ENCODE measurements at regions not wholly inside any gene's neighbourhood (a gene's known extent, or its start where the extent isn't known, plus 50 kb on each side); places are given as distances from the start of the nearest gene placed in this dataset.

GRCh38 chr1:47692196-47692595 is 254.4 kb downstream of the FOXD2 start:
- no peak overlapping the region for H3K4me3 ChIP-seq (ENCODE audit: low read depth in 1 of 5, low read length in 5 of 5)
- no peaks in the 10 kb centered on the region for H3K9me3 ChIP-seq (ENCODE audit: control insufficient read depth in 5 of 5, low read length in 5 of 5)
- H3K36me3 ChIP-seq (ENCODE audit: control insufficient read depth in 5 of 5, insufficient read depth in 5 of 5, low read length in 5 of 5), result no peaks in the 10 kb centered on the region
- no peaks in the 10 kb centered on the region for H3K4me1 ChIP-seq (ENCODE audit: control insufficient read depth in 5 of 5, insufficient read depth in 5 of 5, low read length in 5 of 5)
- H3K27ac ChIP-seq (ENCODE audit: low read depth, low read length), result no peak overlapping the region
- no peak overlapping the region for H3K9ac ChIP-seq (ENCODE audit: low read length in 5 of 5)
- H3K27me3 ChIP-seq (ENCODE audit: control insufficient read depth in 5 of 5, insufficient read depth in 4 of 5, low read length in 5 of 5), result peaks cover 15 to 21% (median 16%) of the 10 kb centered on the region in 5 donors

- H3K27me3 ChIP-seq (ENCODE audit: control insufficient read depth in 5 of 5, insufficient read depth in 4 of 5, low read length in 5 of 5), result peaks cover 10 to 15% (median 12%) of the 10 kb centered on the region in 5 donors
- H3K4me3 ChIP-seq (ENCODE audit: low read depth in 1 of 5, low read length in 5 of 5), result no peak overlapping the region
- H3K4me1 ChIP-seq (ENCODE audit: control insufficient read depth in 5 of 5, insufficient read depth in 5 of 5, low read length in 5 of 5), result no peaks in the 10 kb centered on the region
- no peaks in the 10 kb centered on the region for H3K36me3 ChIP-seq (ENCODE audit: control insufficient read depth in 5 of 5, insufficient read depth in 5 of 5, low read length in 5 of 5)
- no peak overlapping the region for H3K9ac ChIP-seq (ENCODE audit: low read length in 5 of 5)
- no peaks in the 10 kb centered on the region for H3K9me3 ChIP-seq (ENCODE audit: control insufficient read depth in 5 of 5, low read length in 5 of 5)
- H3K27ac ChIP-seq (ENCODE audit: low read depth, low read length), result no peak overlapping the region
Measured at GRCh38 chr1:47693115-47693514, 255.3 kb downstream of the FOXD2 start.

DNA sequence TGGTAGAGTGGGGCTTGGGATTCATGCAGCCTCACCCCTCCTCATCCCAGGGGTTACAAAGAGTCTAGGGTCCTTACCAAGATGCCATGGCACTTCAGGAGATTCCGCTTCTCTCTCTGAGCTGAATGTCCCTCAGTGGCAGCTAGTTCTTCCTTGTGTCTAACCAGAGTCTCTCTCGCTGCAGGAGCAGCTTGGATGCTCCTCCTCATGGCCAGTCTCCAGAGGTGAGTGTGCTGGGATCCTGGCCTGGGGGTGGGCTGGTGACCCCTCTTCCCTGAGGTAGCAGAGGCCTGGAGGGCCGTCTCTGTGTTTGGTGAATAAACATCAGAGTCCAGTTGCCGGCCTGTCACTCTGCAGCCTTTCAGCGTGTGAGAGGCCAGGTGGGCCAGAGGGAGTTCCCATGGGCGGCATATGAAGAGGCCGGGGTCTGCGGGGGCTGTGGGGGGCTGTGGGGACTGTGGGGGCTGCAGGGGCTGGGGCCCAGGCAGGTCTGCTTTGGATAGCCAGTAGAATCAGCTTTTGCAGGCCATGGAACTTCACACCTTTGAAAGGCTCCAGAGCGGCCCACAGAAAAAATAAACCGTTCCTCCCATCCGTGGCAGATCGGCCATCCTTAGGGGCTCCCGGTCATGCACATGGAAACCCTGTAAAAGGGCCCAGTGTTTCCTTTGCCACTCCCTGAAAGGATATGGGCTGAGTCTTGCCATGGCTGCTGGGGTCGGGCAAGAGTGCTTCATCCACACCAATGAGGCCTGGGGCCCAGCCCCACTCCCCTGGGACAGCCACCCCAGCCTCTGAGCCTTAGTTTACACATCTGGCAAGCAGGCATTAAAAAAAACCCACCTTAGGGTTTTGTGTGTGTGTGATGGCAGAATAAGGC is 256.4 kb downstream of the FOXD2 start:
- no peak overlapping the region for H3K9ac ChIP-seq (ENCODE audit: low read length in 5 of 5)
- H3K4me1 ChIP-seq (ENCODE audit: control insufficient read depth in 5 of 5, insufficient read depth in 5 of 5, low read length in 5 of 5), result no peaks in the 10 kb centered on the region
- peaks cover 2 to 7% (median 4%) of the 10 kb centered on the region in 5 donors for H3K27me3 ChIP-seq (ENCODE audit: control insufficient read depth in 5 of 5, insufficient read depth in 4 of 5, low read length in 5 of 5)
- H3K4me3 ChIP-seq (ENCODE audit: low read depth in 1 of 5, low read length in 5 of 5), result no peak overlapping the region
- no peaks in the 10 kb centered on the region for H3K36me3 ChIP-seq (ENCODE audit: control insufficient read depth in 5 of 5, insufficient read depth in 5 of 5, low read length in 5 of 5)
- no peaks in the 10 kb centered on the region for H3K9me3 ChIP-seq (ENCODE audit: control insufficient read depth in 5 of 5, low read length in 5 of 5)
- no peak overlapping the region for H3K27ac ChIP-seq (ENCODE audit: low read depth, low read length)

- Histone ChIP-seq H3K4me1 (ENCODE audit: control insufficient read depth in 5 of 5, insufficient read depth in 5 of 5, low read length in 5 of 5) (no peaks in the 10 kb centered on the region), H3K36me3 (ENCODE audit: control insufficient read depth in 5 of 5, insufficient read depth in 5 of 5, low read length in 5 of 5) (no peaks in the 10 kb centered on the region), H3K27ac (ENCODE audit: low read depth, low read length) (no peak overlapping the region), H3K9me3 (ENCODE audit: control insufficient read depth in 5 of 5, low read length in 5 of 5) (no peaks in the 10 kb centered on the region), H3K27me3 (ENCODE audit: control insufficient read depth in 5 of 5, insufficient read depth in 4 of 5, low read length in 5 of 5) (peaks cover 0 to 4% (median 3%) of the 10 kb centered on the region in 5 donors), H3K4me3 (ENCODE audit: low read depth in 1 of 5, low read length in 5 of 5) (no peak overlapping the region), H3K9ac (ENCODE audit: low read length in 5 of 5) (no peak overlapping the region)
Measured at GRCh38 chr1:47696404-47696736, 258.5 kb downstream of the FOXD2 start.

DNA sequence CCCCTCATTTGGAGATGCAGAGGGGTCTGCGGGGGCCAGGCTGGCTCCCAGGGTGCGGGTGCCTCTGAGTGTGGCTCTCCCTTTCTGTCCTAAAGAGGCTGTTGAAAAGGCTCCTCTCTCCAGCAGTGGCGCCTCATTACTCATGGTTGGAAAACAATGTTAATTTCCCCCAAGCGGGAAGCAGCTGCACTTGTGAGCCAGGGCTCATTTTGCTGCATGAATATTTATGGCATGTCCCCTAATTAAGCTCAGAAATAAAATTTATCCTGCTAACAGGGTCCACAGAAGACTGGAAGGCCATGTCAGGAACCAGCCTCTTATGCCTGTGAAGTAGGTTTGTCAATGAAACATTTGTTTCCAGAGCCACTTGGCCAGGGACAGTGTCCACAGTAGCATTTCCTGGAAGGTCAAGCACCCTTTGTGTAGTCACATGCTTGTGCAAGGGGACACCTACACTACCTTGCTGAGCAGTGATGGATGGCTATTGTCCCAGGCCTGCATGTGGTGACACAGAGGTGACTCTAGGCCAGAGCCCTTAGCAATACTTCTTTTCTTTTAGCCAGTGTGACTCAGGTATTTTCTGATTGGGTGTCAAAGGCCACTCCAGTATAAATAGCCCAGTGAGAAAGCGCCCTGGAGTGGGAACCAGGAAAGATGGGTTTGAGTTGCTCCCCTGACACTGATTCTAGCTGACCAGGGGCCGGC is 259.0 kb downstream of the FOXD2 start:
- no peak overlapping the region for H3K27ac ChIP-seq (ENCODE audit: low read depth, low read length)
- no peak overlapping the region for H3K4me3 ChIP-seq (ENCODE audit: low read depth in 1 of 5, low read length in 5 of 5)
- no peak overlapping the region for H3K9ac ChIP-seq (ENCODE audit: low read length in 5 of 5)
- no peaks in the 10 kb centered on the region for H3K36me3 ChIP-seq (ENCODE audit: control insufficient read depth in 5 of 5, insufficient read depth in 5 of 5, low read length in 5 of 5)
- H3K9me3 ChIP-seq (ENCODE audit: control insufficient read depth in 5 of 5, low read length in 5 of 5), result no peaks in the 10 kb centered on the region
- H3K4me1 ChIP-seq (ENCODE audit: control insufficient read depth in 5 of 5, insufficient read depth in 5 of 5, low read length in 5 of 5), result peaks cover 0 to under 1% (median 0%) of the 10 kb centered on the region in 5 donors
- H3K27me3 ChIP-seq (ENCODE audit: control insufficient read depth in 5 of 5, insufficient read depth in 4 of 5, low read length in 5 of 5), result peaks cover 0 to 4% (median 3%) of the 10 kb centered on the region in 5 donors

DNA sequence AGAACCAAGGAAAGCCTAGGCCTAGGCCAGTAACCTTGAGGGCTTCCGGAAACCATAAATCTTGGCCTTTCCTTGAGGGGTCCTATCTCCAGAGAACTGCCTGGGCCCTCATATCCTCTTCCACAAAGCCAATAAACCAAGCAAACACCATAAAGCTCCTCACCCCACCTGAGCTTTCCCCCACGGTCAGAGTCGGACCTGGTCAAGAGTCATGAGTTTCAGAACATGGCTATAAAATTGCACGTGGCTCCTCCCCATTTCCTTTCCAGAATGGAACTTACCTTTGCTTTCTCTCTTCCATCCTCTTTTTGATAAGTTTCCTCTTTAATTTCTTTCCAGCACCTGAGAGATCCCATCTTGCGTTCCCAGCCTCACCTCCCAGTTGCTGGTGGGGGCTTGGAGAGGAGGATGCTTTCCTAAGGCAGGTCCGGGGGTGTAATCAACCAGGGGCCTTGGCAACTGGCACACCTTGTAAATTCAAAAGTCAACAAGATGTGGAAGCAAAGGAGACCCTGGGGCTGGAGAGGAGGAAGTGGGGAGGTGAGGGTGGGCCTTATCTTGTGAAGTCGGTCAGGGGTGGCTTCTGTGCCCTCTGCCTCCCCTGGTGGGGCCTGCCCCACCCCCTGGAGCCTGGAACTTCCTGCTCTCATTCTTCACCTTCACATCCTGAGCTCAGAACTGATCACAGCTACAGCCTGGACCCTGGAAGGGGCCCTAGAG is 259.9 kb downstream of the FOXD2 start:
- Histone ChIP-seq H3K36me3 (ENCODE audit: control insufficient read depth in 5 of 5, insufficient read depth in 5 of 5, low read length in 5 of 5) (no peaks in the 10 kb centered on the region), H3K27ac (ENCODE audit: low read depth, low read length) (no peak overlapping the region), H3K9me3 (ENCODE audit: control insufficient read depth in 5 of 5, low read length in 5 of 5) (no peaks in the 10 kb centered on the region), H3K4me1 (ENCODE audit: control insufficient read depth in 5 of 5, insufficient read depth in 5 of 5, low read length in 5 of 5) (peaks cover 0 to 4% (median 0%) of the 10 kb centered on the region in 5 donors), H3K4me3 (ENCODE audit: low read depth in 1 of 5, low read length in 5 of 5) (no peak overlapping the region), H3K27me3 (ENCODE audit: control insufficient read depth in 5 of 5, insufficient read depth in 4 of 5, low read length in 5 of 5) (peaks cover 0 to 7% (median 3%) of the 10 kb centered on the region in 5 donors), H3K9ac (ENCODE audit: low read length in 5 of 5) (no peak overlapping the region)

DNA sequence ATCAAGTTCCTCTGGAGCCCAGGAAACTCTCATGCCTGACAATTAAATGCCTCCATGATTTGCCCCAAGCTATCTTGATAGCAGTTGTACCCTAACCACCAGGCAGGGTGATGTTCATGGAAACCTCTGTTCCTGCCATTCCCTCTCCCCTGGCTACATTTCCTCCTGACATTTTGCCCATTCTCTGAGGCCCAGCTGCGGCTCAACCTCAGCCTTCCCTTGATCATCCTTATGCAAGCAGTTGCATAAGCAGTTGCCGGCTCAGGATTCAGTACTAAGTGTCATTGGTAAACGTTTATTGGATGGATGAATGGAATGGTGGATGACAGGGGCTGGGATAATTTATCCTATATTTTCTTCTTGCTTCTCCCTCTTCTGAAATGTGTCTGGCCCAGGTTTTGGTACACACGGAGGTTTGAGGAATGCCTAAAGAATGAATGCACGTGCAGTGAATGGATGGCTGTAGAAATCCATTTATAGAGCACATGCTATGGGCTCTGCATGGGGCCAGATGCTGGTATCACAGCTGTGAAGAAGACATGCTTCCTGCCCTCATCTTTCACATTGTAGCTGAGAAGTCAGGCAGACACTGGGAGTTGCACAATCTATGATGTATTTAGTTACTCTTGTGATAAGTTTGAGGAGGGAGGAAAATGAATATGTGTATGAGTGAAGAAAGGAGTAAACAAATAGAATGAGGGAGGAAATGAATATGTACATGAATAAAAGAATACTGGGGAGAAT is 261.8 kb downstream of the FOXD2 start:
- H3K9ac ChIP-seq (ENCODE audit: low read length in 5 of 5), result no peak overlapping the region
- H3K36me3 ChIP-seq (ENCODE audit: control insufficient read depth in 5 of 5, insufficient read depth in 5 of 5, low read length in 5 of 5), result no peaks in the 10 kb centered on the region
- no peak overlapping the region for H3K4me3 ChIP-seq (ENCODE audit: low read depth in 1 of 5, low read length in 5 of 5)
- H3K27me3 ChIP-seq (ENCODE audit: control insufficient read depth in 5 of 5, insufficient read depth in 4 of 5, low read length in 5 of 5), result peaks cover 0 to 5% (median 0%) of the 10 kb centered on the region in 5 donors
- no peak overlapping the region for H3K27ac ChIP-seq (ENCODE audit: low read depth, low read length)
- H3K4me1 ChIP-seq (ENCODE audit: control insufficient read depth in 5 of 5, insufficient read depth in 5 of 5, low read length in 5 of 5), result peaks cover 0 to 9% (median 4%) of the 10 kb centered on the region in 5 donors
- H3K9me3 ChIP-seq (ENCODE audit: control insufficient read depth in 5 of 5, low read length in 5 of 5), result no peaks in the 10 kb centered on the region

- no peaks in the 10 kb centered on the region for H3K9me3 ChIP-seq (ENCODE audit: control insufficient read depth in 5 of 5, low read length in 5 of 5)
- H3K4me3 ChIP-seq (ENCODE audit: low read depth in 1 of 5, low read length in 5 of 5), result no peak overlapping the region
- H3K4me1 ChIP-seq (ENCODE audit: control insufficient read depth in 5 of 5, insufficient read depth in 5 of 5, low read length in 5 of 5), result peaks cover 0 to 16% (median 7%) of the 10 kb centered on the region in 5 donors
- no peaks in the 10 kb centered on the region for H3K36me3 ChIP-seq (ENCODE audit: control insufficient read depth in 5 of 5, insufficient read depth in 5 of 5, low read length in 5 of 5)
- H3K27ac ChIP-seq (ENCODE audit: low read depth, low read length), result no peak overlapping the region
- H3K9ac ChIP-seq (ENCODE audit: low read length in 5 of 5), result no peak overlapping the region
- peaks cover 3 to 15% (median 10%) of the 10 kb centered on the region in 5 donors for H3K27me3 ChIP-seq (ENCODE audit: control insufficient read depth in 5 of 5, insufficient read depth in 4 of 5, low read length in 5 of 5)
Measured at GRCh38 chr1:47701283-47701682, 263.4 kb downstream of the FOXD2 start.

- Histone ChIP-seq H3K36me3 (ENCODE audit: control insufficient read depth in 5 of 5, insufficient read depth in 5 of 5, low read length in 5 of 5) (no peaks in the 10 kb centered on the region), H3K4me3 (ENCODE audit: low read depth in 1 of 5, low read length in 5 of 5) (no peak overlapping the region), H3K4me1 (ENCODE audit: control insufficient read depth in 5 of 5, insufficient read depth in 5 of 5, low read length in 5 of 5) (peaks cover 0 to 16% (median 7%) of the 10 kb centered on the region in 5 donors), H3K9ac (ENCODE audit: low read length in 5 of 5) (no peak overlapping the region), H3K27ac (ENCODE audit: low read depth, low read length) (no peak overlapping the region), H3K27me3 (ENCODE audit: control insufficient read depth in 5 of 5, insufficient read depth in 4 of 5, low read length in 5 of 5) (peaks cover 3 to 19% (median 10%) of the 10 kb centered on the region in 5 donors), H3K9me3 (ENCODE audit: control insufficient read depth in 5 of 5, low read length in 5 of 5) (no peaks in the 10 kb centered on the region)
Measured at GRCh38 chr1:47701741-47702515, 264.1 kb downstream of the FOXD2 start.

Measured in subcutaneous abdominal adipose tissue (tissue), 5 donors.